GM12873 (cell line): ENCODE measurements at regions not wholly inside any gene's neighbourhood (a gene's known extent, or its start where the extent isn't known, plus 50 kb on each side); places are given as distances from the start of the nearest gene placed in this dataset.

Experiments used
- TF ChIP-seq, protein P1 (sequence below): IDR thresholded peaks from 2 replicates; pipeline ENCODE4 v1.5.1; 2012; ENCODE audit warnings: low read depth, mild to moderate bottlenecking, moderate library complexity, low read length, control low read depth; ENCODE audit not compliant: insufficient read depth; ENCODE audit errors: missing control alignments

DNA sequence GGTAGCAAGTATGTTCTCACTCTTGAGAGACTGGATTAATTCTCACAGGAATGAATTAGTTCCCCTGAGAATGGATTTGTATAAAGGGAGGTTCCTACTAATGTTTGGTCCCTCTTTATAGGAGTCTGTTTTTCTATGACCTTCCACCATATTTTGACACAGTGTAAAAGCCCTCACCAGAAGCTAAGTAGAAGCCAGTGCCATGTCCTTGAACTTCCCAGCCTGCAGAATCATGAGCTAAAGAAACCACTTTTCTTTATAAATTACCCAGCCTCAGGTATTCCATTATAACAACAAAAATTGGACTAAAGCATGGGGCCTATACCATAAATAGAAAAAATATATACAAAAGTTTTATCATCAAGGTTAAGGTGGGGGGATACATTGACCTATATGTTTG lies 227.9 kb upstream of the DTNA start:
- TF ChIP-seq, protein P1, sequence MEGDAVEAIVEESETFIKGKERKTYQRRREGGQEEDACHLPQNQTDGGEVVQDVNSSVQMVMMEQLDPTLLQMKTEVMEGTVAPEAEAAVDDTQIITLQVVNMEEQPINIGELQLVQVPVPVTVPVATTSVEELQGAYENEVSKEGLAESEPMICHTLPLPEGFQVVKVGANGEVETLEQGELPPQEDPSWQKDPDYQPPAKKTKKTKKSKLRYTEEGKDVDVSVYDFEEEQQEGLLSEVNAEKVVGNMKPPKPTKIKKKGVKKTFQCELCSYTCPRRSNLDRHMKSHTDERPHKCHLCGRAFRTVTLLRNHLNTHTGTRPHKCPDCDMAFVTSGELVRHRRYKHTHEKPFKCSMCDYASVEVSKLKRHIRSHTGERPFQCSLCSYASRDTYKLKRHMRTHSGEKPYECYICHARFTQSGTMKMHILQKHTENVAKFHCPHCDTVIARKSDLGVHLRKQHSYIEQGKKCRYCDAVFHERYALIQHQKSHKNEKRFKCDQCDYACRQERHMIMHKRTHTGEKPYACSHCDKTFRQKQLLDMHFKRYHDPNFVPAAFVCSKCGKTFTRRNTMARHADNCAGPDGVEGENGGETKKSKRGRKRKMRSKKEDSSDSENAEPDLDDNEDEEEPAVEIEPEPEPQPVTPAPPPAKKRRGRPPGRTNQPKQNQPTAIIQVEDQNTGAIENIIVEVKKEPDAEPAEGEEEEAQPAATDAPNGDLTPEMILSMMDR = no peak

GRCh38 chr18:34483198-34483597 lies 226.9 kb upstream of the DTNA start:
- TF ChIP-seq, protein P1 = no peak

DNA sequence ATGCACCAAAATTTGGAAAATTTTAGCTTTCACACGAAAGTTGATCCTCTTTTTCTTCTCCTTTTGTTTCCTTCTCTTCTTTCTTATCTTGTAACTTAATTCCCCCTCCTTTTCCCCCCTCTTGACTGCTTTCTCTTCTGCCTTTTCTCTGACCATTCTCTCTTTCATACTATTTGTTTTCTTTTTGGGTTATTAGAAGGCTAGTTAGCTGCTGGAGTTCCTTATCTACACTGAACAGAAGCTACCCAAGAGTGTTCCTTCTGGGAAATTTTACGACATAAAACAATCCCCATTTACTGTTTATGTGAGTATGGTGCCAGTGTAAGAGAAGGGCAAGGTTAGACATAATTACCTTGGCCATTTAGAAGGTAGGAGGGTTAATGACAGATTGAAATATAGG lies 218.4 kb upstream of the DTNA start:
- TF ChIP-seq, protein P1 = no peak

GRCh38 chr18:34492652-34493051 lies 217.4 kb upstream of the DTNA start:
- TF ChIP-seq, protein P1 = no peak

DNA sequence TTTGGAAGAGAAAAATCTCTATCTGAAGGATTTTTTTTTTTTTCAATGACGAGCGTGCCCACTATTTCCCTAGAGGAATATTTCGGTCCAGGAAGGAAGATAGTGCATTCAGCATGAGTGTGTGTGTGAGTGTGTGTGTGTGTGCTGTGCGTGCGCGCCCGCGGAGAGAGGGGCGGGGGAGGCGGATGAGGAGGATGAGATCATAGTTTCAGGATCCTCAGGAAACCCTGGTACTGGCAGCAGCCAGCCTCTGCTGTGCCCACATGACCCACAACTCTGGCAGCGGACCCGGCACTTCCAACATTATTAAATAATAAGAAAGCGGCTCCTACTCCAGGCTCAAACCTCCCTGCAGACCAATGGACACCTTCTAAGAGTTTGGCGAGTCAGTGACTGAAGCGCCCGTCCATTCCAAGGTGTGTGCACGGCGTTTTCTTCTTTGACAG lies 217.0 kb upstream of the DTNA start:
- TF ChIP-seq, protein P1 = no peak

- TF ChIP-seq, protein P1 = no peak
Observed at GRCh38 chr18:34493566-34494358, 216.3 kb upstream of the DTNA start.

GRCh38 chr18:34494359-34494696 lies 215.8 kb upstream of the DTNA start:
- TF ChIP-seq, protein P1 = no peak
